ENCODE measurements at regions not wholly inside any gene's neighbourhood (a gene's known extent, or its start where the extent isn't known, plus 50 kb on each side); places are given as distances from the start of the nearest gene placed in this dataset.

GRCh38 chr3:29050155-29050554 is 230.7 kb upstream of the RBMS3 start:
- no peaks in the 10 kb centered on the region for H3K4me1 ChIP-seq (ENCODE audit: control insufficient read depth, insufficient read depth, low read length)
- no peaks in the 10 kb centered on the region for H3K9me3 ChIP-seq (ENCODE audit: control insufficient read depth, insufficient read depth, low read depth, low read length)
- BruUV-seq (replicated peaks), result no TSS peak
- H3K27ac ChIP-seq (ENCODE audit: low read length), result no peak overlapping the region
- in situ Hi-C loops (cut with HindIII; ENCODE audit: low pct_unique_long_range_greater_than_20kb, low sequenced_read_pairs), result no loop called here
- no peak for ATAC-seq
- intact Hi-C loops (cut with micrococcal nuclease; ENCODE audit: unreplicated experiment), result no loop called here
- H3K36me3 ChIP-seq (ENCODE audit: control insufficient read depth, insufficient read depth, low read length), result no peaks in the 10 kb centered on the region
- TF ChIP-seq REST (IDR thresholded peaks at IDR 0.05; ENCODE audit: insufficient read depth in 1 of 2, low read depth in 2 of 2, low read length in 1 of 2) (no peak), CTCF (IDR thresholded peaks at IDR 0.05) (no peak), POLR2AphosphoS5 (IDR thresholded peaks at IDR 0.05; ENCODE audit: low read depth, low read length) (no peak), TCF7L2 (IDR thresholded peaks at IDR 0.05; ENCODE audit: low read depth, low read length) (no peak), SIN3A (IDR thresholded peaks at IDR 0.05; ENCODE audit: borderline replicate concordance, insufficient read depth, low read depth, low read length) (no peak)
- no peak overlapping the region for H3K4me3 ChIP-seq (ENCODE audit: low read depth in 2 of 2, low read length in 2 of 2)
- ChIA-PET POLR2A (interaction anchor here (0.7 kb wide), 1 partner anchor 667 kb away, joined by 6 read pairs; no protein-coding TSS in a partner anchor), CTCF (no interaction called here)
- H3K27me3 ChIP-seq (ENCODE audit: control insufficient read depth, insufficient read depth, low read length), result no peaks in the 10 kb centered on the region
- DNase-seq (ENCODE audit: low read depth, low spot score), result no peak

GRCh38 chr3:29057326-29057725 is 223.5 kb upstream of the RBMS3 start:
- Histone ChIP-seq H3K27ac (ENCODE audit: low read length) (no peak overlapping the region), H3K4me3 (ENCODE audit: low read depth in 2 of 2, low read length in 2 of 2) (no peak overlapping the region), H3K4me1 (ENCODE audit: control insufficient read depth, insufficient read depth, low read length) (no peaks in the 10 kb centered on the region), H3K27me3 (ENCODE audit: control insufficient read depth, insufficient read depth, low read length) (no peaks in the 10 kb centered on the region), H3K9me3 (ENCODE audit: control insufficient read depth, insufficient read depth, low read depth, low read length) (no peaks in the 10 kb centered on the region), H3K36me3 (ENCODE audit: control insufficient read depth, insufficient read depth, low read length) (no peaks in the 10 kb centered on the region)
- BruUV-seq (replicated peaks), result no TSS peak
- no peak for TF ChIP-seq SIN3A (IDR thresholded peaks at IDR 0.05; ENCODE audit: borderline replicate concordance, insufficient read depth, low read depth, low read length)
- TF ChIP-seq CTCF (IDR thresholded peaks at IDR 0.05), result no peak
- TF ChIP-seq POLR2AphosphoS5 (IDR thresholded peaks at IDR 0.05; ENCODE audit: low read depth, low read length), result no peak
- TF ChIP-seq REST (IDR thresholded peaks at IDR 0.05; ENCODE audit: insufficient read depth in 1 of 2, low read depth in 2 of 2, low read length in 1 of 2), result no peak
- in situ Hi-C loops (cut with HindIII; ENCODE audit: low pct_unique_long_range_greater_than_20kb, low sequenced_read_pairs) (no loop called here), intact Hi-C loops (cut with micrococcal nuclease; ENCODE audit: unreplicated experiment) (no loop called here)
- DNase-seq (ENCODE audit: low read depth, low spot score) (no peak), ATAC-seq (no peak)
- CTCF ChIA-PET, result no interaction called here
- POLR2A ChIA-PET, result no interaction called here
